ENCODE measurements at regions not wholly inside any gene's neighbourhood (a gene's known extent, or its start where the extent isn't known, plus 50 kb on each side); places are given as distances from the start of the nearest gene placed in this dataset.
"Not testable (repeated sequence)": the region's sequence is repeated elsewhere in the genome, so short reads cannot be mapped to it uniquely, and the experiment has no call there.

DNA sequence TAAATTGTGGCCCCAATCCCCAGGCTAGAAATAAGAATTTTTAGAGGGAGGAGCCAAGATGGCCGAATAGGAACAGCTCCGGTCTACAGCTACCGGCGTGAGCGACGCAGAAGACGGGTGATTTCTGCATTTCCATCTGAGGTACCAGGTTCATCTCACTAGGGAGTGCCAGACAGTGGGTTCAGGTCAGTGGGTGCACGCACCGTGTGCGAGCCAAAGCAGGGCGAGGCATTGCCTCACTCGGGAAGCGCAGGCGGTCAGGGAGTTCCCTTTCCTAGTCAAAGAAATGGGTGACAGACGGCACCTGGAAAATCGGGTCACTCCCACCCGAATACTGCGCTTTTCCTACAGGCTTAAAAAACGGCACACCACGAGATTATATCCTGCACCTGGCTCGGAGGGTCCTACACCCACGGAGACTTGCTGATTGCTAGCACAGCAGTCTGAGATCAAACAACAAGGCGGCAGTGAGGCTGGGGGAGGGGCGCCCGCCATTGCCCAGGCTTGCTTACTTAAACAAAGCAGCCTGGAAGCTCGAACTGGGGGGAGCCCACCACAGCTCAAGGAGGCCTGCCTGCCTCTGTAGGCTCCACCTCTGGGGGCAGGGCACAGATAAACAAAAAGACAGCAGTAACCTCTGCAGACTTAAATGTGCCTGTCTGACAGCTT, 257.7 kb upstream of the MEIS1 start:
- intact Hi-C loops (cut with micrococcal nuclease), result not testable (repeated sequence)

DNA sequence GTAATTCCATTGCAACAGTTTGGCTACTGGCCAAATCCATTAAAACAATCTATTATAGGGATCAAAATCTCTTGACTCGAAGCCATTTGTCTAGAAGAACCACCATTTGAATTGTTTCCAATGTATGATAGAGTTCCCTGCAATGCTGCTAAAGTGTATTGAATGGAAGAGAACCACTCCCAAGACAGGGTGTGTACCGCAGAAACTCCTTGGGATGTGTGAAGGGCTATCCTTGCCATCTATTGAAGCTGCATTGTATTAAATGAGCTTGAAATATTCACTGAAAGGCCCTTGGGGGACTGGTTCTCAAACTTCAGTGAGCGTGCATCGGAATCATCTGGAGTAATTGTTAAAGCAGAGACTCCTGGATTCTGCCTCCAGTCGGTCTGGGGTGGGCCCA, 260.4 kb upstream of the MEIS1 start:
- intact Hi-C loops (cut with micrococcal nuclease), result no loop called here

DNA sequence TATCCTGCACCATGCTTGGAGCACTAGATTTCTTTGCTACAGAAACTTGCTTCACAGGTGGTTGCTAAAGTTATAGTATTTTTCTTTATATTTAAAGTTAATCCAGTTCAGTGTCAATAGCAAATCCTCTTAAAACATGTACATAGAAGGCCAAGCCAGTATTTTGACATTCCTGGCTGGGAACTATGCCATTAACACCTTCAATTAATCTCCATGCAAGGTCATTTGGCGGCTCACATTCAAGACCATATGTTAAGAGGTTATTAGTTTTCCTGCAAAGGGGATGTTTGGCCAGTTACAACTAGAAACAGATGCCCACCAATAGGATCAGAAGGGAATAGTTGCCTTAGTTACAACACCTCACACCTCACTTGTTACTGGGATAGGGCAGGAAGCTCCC, 261.3 kb upstream of the MEIS1 start:
- intact Hi-C loops (cut with micrococcal nuclease), result no loop called here

DNA sequence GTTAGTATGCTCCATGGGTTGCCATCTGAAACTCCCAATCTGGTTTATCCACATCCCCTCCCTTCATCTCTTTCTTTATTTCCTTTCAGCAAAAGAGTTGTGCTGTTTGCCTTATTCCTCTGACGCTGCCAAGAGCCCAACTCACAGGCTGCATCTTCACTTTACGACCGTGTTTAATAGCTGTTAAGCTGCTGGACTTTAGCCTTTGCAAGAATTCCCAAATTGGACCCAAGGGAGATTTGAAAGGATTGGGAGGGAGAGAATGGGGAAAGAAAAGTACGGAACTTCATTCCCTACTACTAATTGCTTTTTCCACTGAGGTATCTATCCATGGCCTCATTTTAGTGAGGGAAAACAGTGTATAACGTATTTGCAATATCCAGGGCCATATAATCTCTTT, 263.4 kb upstream of the MEIS1 start:
- intact Hi-C loops (cut with micrococcal nuclease), result no loop called here

DNA sequence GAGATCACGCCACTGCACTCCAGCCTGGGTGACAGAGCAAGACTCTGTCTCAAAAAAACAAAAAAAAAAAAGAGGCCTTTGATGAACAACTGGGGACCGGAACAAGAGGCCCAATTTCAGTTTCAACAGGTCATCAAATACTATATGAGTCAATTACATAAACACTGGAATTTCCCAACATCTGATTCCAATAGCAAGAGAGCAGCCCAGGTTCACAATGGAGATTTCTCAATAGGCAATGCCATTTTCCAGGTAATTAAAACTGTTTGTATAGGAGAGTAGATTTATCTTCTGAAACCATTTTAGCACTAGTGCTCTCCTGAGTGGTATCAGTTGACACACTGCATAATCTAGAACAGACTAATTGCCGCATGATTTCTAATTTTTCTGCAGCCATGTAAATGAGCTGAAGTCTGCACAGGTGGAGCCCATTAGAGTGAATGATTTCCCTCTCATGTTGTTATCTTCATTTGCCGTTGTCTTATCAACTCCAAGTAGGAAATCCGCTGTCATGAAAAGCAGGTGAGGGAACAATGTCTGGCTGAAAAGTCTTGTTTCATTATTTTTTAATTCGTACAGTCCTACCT, 264.1 kb upstream of the MEIS1 start:
- intact Hi-C loops (cut with micrococcal nuclease), result no loop called here

DNA sequence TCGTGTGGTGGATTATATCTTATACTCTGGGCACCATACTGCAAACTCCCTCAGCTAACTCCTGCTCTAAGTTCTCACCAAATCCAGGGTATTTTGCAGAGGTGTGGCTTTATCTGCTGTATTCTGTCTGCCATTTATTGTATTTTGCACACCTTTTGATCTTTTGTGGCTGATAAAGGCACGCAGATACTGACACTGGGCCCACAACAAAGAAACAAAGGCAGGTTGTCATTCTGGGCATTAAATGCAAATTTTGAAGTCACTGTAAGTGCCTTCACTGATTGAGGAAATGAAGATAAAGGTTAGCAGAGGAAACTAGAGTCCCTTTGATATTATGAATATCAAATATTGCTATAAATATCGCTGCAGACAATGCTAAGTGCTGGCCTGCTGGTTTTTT, 265.8 kb upstream of the MEIS1 start:
- intact Hi-C loops (cut with micrococcal nuclease), result no loop called here

DNA sequence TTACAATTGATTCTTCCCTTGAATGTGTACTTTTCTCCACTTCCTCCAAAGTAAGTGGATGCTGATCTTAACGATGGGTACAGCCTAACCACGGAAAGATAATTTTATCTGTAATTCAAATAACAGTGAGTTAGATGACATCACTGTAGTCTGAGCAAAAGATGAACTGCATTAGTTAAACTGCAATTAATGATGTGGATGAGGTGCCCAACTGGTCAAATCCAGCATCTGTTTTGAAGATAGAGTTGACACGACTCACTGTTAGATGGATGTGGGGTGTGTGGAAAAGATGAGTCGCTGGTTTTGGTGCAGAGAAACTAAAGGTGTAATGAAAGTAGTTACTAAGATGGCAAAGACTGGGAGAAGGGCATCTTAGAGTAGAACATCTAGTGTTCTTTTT, 270.5 kb upstream of the MEIS1 start:
- intact Hi-C loops (cut with micrococcal nuclease), result no loop called here

DNA sequence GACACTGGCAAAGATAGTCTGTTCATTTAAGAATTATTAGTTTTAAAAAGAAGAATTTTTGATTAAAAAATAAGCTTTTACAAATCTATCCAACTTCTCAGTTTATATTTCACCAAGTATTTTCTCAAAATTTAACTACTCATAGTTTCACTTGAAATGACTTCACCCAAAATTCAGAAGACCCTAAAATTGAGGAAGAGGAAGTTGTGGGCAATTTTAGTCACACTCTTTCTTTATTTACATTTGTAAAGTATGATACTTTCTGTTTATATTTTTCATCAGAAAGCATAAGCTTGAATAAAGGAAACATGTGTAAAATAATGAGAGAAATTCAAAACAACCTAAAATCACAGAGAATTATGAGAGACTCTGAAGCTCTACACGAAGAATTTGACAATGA, 278.8 kb upstream of the MEIS1 start:
- intact Hi-C loops (cut with micrococcal nuclease), result no loop called here

DNA sequence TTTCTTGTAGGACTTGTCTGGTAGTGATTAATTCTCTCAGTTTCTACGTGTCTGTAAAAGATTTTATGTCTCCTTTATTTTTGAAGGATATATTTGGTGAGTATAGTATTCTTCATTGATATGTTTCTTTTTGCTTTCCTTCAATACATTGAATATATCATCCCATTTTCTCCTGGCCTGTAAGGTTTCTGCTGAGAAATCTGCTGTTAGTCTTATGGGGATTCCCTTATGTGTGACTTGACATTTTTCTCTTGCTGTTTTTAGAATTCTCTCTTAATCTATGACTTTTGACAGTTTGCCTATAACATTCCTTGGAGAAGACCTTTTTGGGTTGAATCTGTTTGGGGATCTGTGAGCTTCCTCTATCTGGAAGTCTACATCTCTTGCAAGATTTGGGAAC, 281.0 kb upstream of the MEIS1 start:
- intact Hi-C loops (cut with micrococcal nuclease), result no loop called here

DNA sequence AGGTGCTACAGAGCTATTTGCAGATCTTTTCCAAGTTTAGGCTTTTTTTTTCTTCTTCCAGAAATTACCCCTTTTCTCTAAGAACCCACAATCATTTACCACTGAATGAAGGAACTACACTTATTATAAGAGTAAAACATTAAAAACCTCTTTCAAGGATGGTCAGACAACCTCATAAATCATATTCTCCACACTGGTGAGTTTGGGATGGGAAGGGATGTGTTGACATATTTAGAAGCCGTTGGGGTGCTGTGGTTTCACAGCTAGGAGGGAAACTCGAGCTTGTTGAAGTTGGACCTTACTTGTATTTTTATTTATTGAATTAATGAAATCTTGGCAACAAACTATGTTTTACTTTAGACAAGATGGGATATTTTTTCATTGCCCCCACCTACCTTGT, 289.4 kb upstream of the MEIS1 start:
- intact Hi-C loops (cut with micrococcal nuclease), result no loop called here

DNA sequence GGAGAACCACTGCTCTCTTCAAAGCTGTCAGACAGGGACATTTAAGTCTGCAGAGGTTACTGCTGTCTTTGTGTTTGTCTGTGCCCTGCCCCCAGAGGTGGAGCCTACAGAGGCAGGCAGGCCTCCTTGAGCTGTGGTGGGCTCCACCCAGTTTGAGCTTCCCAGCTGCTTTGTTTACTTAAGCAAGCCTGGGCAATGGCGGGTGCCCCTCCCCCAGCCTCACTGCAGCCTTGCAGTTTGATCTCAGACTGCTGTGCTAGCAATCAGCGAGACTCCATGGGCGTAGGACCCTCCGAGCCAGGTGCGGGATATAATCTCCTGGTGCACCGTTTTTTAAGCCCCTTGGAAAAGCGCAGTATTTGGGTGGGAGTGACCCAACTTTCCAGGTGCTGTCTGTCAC, 290.6 kb upstream of the MEIS1 start:
- intact Hi-C loops (cut with micrococcal nuclease), result not testable (repeated sequence)

DNA sequence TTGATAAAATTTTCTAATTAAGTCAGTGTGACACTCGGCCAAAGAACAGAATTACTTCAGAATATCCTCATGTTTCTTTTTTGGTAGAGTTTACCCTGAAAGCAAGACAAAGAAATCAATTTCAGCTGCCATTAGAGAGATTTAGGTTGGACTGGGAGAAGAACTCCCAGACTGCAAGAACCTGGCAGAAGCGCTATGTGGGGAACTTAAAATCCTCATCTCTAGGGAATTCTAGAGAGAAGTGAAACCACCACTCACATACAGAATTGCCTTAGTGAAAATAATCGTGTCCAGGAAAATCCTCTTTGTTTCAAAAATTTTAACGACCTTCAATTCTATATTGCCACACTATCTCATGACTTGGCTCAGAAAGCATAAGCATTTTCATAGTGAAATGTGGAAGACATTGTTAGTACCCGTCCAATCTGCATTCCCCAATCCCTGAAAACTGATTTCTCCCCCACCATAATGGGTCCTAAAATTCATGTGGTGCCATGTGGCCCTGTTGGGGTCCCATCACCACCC, 297.3 kb upstream of the MEIS1 start:
- intact Hi-C loops (cut with micrococcal nuclease), result no loop called here

DNA sequence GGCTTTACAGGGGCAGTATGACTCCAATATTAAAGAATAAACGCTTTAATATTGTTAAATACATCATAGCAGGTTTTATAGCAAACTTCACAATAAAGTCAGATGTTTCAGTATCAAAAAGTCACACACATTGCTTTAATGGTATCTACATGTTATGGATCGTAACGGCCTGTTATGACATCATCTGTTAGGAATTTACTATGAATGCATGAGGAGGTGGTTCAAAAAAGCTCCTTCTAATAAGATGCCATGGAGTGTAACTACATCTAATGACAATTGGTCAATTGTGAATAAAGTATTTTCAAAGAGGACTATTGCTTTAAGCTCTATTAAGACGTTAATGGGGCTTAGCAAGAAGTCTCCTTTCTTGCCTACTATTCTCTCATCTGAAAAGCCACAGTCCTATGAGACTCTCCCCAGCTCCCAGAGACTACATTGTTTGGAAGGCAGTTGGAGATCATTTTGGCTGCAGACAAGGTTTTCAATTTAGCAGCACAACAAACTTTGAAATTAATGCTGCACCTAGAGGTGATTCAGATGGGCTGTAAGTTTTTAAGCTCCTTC, 300.7 kb upstream of the MEIS1 start:
- intact Hi-C loops (cut with micrococcal nuclease), result no loop called here

DNA sequence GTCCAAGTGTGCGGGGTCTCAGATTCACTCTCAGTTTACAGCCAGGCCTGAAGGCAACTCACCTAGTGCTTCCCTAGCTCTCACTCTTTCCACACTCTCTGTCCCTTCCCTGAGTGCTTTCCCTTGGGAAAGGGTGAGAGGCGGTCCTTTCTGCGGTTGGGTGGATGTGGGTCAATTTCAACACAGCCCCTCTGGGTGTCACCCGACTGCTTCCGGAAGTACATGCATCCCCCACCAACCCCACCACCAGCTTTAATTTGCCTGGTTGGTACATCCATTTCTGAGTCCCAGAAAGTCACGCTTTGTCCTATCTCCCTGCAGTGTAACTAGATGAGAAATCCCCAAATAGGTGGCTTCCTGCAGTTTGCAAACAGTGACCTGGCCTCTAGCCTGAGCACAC, 307.3 kb upstream of the MEIS1 start:
- intact Hi-C loops (cut with micrococcal nuclease), result no loop called here

DNA sequence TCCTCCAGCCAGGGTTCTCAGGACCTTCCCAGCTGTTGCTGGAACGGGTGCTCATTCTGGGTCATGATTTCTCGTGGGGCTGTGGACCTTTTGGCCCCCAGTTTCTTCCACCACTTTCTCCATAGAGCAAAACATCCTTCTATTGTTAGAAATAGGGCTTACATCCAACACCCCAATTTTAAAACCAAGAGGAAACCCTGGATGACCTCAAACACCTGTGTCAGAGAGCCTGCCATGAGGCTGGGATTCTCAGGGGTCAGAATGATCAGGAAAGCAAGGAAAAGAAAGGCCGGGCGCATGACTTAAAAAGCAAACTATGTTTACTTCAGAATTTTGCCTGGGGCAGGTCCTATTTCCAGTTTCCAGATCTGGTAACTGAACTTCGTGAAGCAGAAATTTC, 307.9 kb upstream of the MEIS1 start:
- intact Hi-C loops (cut with micrococcal nuclease), result no loop called here

DNA sequence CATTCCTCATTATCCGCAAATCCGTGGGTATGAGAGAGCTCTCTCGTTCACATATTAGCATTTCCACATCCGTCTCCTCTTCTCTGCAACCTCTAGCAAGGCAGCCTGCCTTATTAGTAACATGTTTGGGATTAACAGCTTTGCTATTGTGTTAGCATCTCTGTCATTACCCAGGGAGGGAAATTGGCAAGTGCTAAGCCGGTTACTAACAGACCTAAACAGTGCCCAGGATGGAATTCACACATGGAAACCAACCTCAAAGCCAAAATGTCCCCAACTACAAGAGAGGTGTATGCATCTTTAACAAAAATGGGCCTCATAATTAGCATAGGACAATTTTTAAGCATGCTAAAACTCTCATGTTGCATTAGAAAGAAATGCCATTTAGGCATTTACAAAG, 309.0 kb upstream of the MEIS1 start:
- intact Hi-C loops (cut with micrococcal nuclease), result no loop called here

DNA sequence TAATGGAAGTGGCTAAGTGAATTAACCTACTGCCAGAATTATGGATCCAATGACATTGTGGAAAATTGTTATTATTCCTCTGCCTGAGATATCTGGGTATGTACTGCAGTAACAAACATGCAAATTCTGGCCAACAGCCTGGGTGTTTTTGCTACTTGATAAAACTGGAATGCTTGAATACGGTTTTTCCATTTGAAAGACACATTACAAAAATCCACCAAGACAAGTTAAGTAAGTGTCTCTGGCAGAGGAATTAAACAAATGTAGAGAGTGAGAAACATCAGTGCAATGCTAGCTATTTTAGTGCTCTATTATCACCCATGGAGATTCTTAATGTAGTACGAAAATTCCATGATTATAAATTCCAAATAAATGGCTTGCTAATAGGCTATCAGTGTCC, 312.4 kb upstream of the MEIS1 start:
- intact Hi-C loops (cut with micrococcal nuclease), result no loop called here

DNA sequence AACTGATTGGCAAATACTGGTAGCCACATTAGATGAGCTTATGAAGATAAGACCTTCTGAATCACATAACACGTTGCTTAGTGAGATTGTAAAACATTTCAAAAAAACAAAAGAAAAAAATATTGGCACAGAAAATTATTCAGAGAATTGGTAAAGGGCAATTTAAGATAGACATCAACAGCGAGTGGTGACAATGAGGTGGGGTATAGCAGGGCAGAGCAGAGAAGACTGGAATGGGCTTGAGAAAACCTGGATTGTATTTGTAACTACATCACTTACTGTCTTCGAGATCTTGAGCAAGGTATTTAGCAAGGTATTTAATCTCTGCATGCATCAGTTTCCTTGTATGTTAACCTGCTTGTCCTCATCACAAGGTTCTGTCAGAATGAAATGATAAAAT, 313.0 kb upstream of the MEIS1 start:
- intact Hi-C loops (cut with micrococcal nuclease), result no loop called here

DNA sequence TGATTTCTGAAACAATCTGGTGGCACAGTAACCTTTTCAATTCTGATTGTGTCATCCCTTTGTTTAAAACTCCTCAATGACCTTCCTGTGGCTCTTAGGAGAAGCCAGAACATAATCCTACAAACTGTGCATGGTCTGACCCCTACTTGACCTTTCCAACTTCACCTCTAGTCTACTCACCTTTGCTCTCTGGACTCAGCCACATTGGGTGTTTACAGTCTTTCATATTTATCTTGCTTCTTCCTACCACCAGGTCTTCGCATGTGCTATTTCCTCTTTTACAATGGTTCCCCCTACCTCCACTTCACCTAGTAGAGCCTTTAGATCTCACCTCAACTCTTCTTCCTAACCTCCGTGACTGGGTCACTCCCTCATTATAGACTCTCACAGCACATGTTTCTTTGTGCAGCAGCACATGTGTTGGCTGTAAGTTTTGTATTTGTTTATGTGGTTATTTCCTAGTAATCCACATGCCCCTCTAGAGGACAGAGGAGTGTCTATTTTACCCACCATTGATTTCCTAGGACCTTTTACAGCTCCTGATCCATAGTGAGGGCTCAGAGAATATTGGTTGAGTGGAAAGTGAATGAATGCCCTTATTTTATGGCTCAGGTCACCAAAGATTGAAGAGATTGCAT, 320.8 kb upstream of the MEIS1 start:
- intact Hi-C loops (cut with micrococcal nuclease), result no loop called here

DNA sequence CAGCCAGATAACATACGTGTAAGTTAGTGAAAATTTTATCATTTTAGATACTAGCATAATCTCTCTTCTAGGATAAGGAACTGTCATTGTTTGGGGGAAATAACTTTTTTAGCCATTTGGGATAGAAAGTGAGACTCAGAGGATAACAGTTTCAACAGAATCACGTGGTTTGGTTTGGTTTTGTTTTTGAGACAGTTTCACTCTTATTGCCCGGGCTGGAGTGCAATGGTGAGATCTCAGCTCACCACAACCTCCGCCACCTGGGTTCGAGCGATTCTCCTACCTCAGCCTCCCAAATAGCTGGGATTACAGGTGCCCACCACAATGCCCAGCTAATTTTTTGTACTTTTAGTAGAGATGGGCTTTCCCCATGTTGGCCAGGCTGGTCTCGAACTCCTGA, 323.2 kb upstream of the MEIS1 start:
- intact Hi-C loops (cut with micrococcal nuclease), result no loop called here

DNA sequence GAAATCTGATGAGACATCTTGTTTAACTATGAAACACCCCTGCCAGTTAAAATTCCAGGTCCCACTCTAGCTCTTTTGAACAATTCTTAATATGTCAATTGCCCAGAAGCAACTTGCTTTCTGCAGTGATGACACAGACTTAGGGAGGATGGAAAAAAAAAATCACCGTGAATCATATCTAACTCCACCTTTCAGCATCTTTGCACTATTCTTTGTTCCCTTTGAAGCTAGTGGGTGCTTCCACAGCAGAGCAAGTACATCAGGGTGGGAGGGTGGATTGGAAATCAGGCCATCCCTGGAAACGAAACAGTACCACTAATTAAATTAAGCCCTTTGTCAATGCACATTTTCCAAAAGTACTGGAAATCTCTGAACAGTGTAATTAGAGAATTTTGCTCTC, 324.3 kb upstream of the MEIS1 start:
- intact Hi-C loops (cut with micrococcal nuclease), result no loop called here

DNA sequence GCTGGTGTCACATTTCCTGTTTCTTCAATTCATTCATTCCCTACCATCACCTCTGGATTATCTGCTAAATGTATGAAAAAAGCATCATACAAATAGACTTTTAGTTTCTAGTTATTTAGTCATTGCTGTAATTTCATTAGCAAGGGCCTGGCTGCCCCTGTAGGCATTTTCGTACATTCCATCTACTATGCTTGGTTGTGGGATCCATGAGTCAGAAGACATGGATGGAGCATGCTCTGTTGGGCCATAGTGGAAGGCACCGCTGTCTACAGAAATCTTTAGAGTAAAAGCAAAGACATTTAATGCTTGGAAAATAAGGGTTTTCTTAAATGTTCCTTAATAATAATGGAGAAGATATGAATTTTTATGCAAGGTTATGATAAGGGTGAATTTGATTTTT, 324.8 kb upstream of the MEIS1 start:
- intact Hi-C loops (cut with micrococcal nuclease), result no loop called here

DNA sequence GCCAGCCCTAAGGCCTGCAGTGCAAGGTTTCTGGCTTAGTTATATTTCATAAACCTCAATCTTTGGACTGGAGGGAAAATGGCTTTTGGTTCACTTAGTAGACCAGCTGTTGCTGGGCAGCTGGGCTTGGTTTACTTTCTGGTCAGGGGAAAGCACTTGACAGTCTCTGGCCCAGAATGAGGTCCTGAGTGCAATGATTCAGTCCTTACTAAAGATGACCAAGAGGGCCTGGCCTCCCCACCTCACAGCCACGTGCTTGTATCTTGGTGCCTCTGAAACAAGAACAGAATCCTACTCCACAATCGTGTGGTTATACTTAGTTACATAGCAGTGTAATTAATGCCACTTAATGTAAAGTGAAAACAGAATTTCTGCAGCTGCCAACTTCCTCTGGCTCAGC, 325.5 kb upstream of the MEIS1 start:
- intact Hi-C loops (cut with micrococcal nuclease), result no loop called here

Data from T-helper 2 cell treated with Interferon-gamma antibody and Interleukin-4, amounts not matched to agents 100 ng/mL and 5 ng/mL, for 36 hours (primary cell).